Mammary epithelial cell (primary cell): ENCODE measurements at regions not wholly inside any gene's neighbourhood (a gene's known extent, or its start where the extent isn't known, plus 50 kb on each side); places are given as distances from the start of the nearest gene placed in this dataset.

Source experiments
- CTCF ChIP-seq, 2 donors: IDR thresholded peaks in 1 of 2; conservative IDR thresholded peaks in 1 of 2; 2 replicates each; pipeline ENCODE4 v1.5.1; 2011 to 2012; ENCODE audit warnings: inconsistent platforms in 2 of 2, low read length in 2 of 2, mild to moderate bottlenecking in 2 of 2, control low read depth in 1 of 2, low read depth in 1 of 2; ENCODE audit not compliant: insufficient read depth in 1 of 2; ENCODE audit errors: extremely low read depth in 1 of 2
- EZH2 ChIP-seq: IDR thresholded peaks from 2 replicates; pipeline ENCODE4 v1.6.1; 2012; ENCODE audit warnings: low read length, inconsistent platforms, borderline replicate concordance

GRCh38 chr6:164214066-164214465, 799.5 kb downstream of the QKI start:
- TF ChIP-seq CTCF (conservative IDR thresholded peaks at IDR 0.05 in 1 of 2, IDR thresholded peaks at IDR 0.05 in 1 of 2; ENCODE audit: extremely low read depth in 1 of 2, insufficient read depth in 1 of 2, low read depth in 1 of 2, low read length in 2 of 2) = no peak
- no peak for TF ChIP-seq EZH2
